K562 (cell line): ENCODE measurements at regions not wholly inside any gene's neighbourhood (a gene's known extent, or its start where the extent isn't known, plus 50 kb on each side); places are given as distances from the start of the nearest gene placed in this dataset.

ENCODE experiments used
- AFF1 ChIP-seq, 2 experiments: fragments of 450-650 bp; IDR thresholded peaks; 2 replicates each; pipeline ENCODE4 v1.6.1; 2018; ENCODE audit warnings: mild to moderate bottlenecking in 2 of 2, low read depth in 1 of 2; ENCODE audit not compliant: partially characterized antibody in 2 of 2
- BRD9 ChIP-seq: fragments of 450-650 bp; IDR thresholded peaks from 2 replicates; pipeline ENCODE4 v1.6.1; 2018; ENCODE audit warnings: low read depth; ENCODE audit not compliant: partially characterized antibody
- DEAF1 ChIP-seq: fragments of 450-650 bp; formaldehyde crosslinking; IDR thresholded peaks from 2 replicates; pipeline ENCODE4 v1.4.0; 2020; ENCODE audit warnings: mild to moderate bottlenecking, moderate library complexity
- ELF1 ChIP-seq: fragments of 200-800 bp; sonication (Bioruptor generic); IDR thresholded peaks from 2 replicates; pipeline ENCODE4 v1.6.1; 2016; ENCODE audit warnings: missing genetic modification characterization, missing compliant biosample characterization
- GABPB1 ChIP-seq: sonication (generic); formaldehyde crosslinking; IDR thresholded peaks from 2 replicates; pipeline ENCODE4 v1.8.0; 2022; ENCODE audit warnings: mild to moderate bottlenecking, missing genetic modification reagents
- GTF3C2 ChIP-seq: IDR thresholded peaks from 3 replicates; pipeline ENCODE4 v1.6.1; 2011; ENCODE audit warnings: borderline replicate concordance, mild to moderate bottlenecking, moderate library complexity; ENCODE audit not compliant: insufficient read length; ENCODE audit errors: extremely low read depth
- NFYB ChIP-seq: IDR thresholded peaks from 2 replicates; pipeline ENCODE4 v1.6.1; 2011; ENCODE audit warnings: mild to moderate bottlenecking, moderate library complexity; ENCODE audit not compliant: insufficient read length; ENCODE audit errors: extremely low read depth
- NUFIP1 ChIP-seq: fragments of 450-650 bp; IDR thresholded peaks from 2 replicates; pipeline ENCODE4 v1.6.1; 2018; ENCODE audit not compliant: partially characterized antibody
- SNIP1 ChIP-seq: fragments of 450-650 bp; IDR thresholded peaks from 2 replicates; pipeline ENCODE4 v1.7.1; 2017; ENCODE audit warnings: low read depth, mild to moderate bottlenecking
- SP1 ChIP-seq: sonication (generic); formaldehyde crosslinking; IDR thresholded peaks from 2 replicates; pipeline ENCODE4 v1.8.1; 2022; ENCODE audit warnings: mild to moderate bottlenecking, missing genetic modification reagents
- SRF ChIP-seq, 2 experiments: fragments of 250-450, 450-650 bp in 1 of 2; sonication (Bioruptor Pico) in 1 of 2; sonication (generic) in 1 of 2; formaldehyde crosslinking; IDR thresholded peaks; 2 replicates each; pipeline versions ENCODE4 v1.5.0 to v1.5.1; 2020 to 2022; ENCODE audit warnings: mild to moderate bottlenecking in 1 of 2, missing genetic modification reagents in 1 of 2
- TFAP4 ChIP-seq: sonication (generic); formaldehyde crosslinking; IDR thresholded peaks from 2 replicates; pipeline ENCODE4 v1.8.0; 2022; ENCODE audit warnings: missing genetic modification reagents, mild to moderate bottlenecking, moderate library complexity, borderline replicate concordance
- THAP12 ChIP-seq: fragments of 250-450 bp; sonication (Bioruptor Pico); IDR thresholded peaks from 2 replicates; pipeline ENCODE4 v1.9.0; 2021; ENCODE audit warnings: mild to moderate bottlenecking, inconsistent platforms
- XRCC5 ChIP-seq: fragments of 200-400 bp; formaldehyde crosslinking; IDR thresholded peaks from 2 replicates; pipeline ENCODE4 v1.6.1; 2017; ENCODE audit warnings: low read depth, mild to moderate bottlenecking, low read length

GRCh38 chr16:85303354-85303883 is 191.1 kb upstream of the CIBAR2 start (continued):
- TF ChIP-seq AFF1 (IDR thresholded peaks at IDR 0.05; ENCODE audit: low read depth in 1 of 2, partially characterized antibody in 2 of 2) (no peak), XRCC5 (peak; percentile 94), ELF1 (tag) (0 out of 2 replicates have a peak, but pooled peaks have one; percentile 10), GTF3C2 (no peak), SNIP1 (no peak), NFYB (peak; percentile 43), SP1 (CRISPR knock-in tag) (peak; percentile 59; the same call in 1 of the 2 replicates), TFAP4 (CRISPR knock-in tag) (peak; percentile 89), THAP12 (CRISPR knock-in tag) (peak; percentile 73; the same call in 1 of the 2 replicates), NUFIP1 (peak; percentile 23), GABPB1 (peak; percentile 78; the same call in 1 of the 2 replicates), DEAF1 (CRISPR knock-in tag) (peak; percentile 76), SRF (CRISPR knock-in tag; IDR thresholded peaks at IDR 0.05) (peak in 1 of 2 experiments; percentile 65; a peak in 2 of 4 replicates), BRD9 (peak; percentile 20)
